ENCODE measurements at regions not wholly inside any gene's neighbourhood (a gene's known extent, or its start where the extent isn't known, plus 50 kb on each side); places are given as distances from the start of the nearest gene placed in this dataset.

DNA sequence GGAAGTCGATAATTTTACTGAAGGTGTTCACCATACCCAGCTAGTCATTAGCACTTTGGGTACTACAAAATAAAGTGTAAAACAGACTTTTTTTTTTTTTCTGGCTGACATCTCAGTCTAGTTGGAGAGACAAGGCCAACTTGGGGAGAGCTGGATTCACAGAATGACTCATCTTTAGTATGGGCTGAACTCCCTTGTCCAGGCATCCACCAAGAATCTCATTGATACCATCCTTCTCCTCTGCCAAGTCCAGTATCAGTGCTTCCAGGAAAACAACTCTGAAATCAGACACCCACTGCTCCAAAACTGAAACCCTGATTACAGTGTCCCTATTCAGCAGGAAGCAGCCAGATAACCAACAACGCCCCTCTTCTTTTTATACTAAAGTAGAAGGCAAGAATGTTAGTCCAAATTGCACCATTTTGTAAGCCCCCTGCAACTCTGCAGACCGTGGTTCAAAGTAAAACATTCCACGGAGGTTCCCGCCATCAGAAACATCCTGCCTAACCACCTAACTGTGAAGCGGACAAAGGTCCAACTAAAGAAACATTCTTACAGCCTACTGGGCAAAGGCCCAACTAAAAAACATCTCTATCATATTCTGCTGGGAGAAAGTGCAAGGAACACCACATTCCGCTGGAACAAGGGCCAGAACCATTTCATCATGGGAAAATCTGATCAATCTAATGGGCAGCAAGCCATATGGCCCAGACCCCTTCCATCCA, 728.2 kb downstream of the BRINP1 start:
- Histone ChIP-seq H3K4me3 (ENCODE audit: low read depth, low read length) (no peak overlapping the region), H3K27me3 (replicated peaks) (no peaks in the 10 kb centered on the region), H3K27ac (no peak overlapping the region), H3K36me3 (replicated peaks) (no peaks in the 10 kb centered on the region)
- TF ChIP-seq, protein P1, sequence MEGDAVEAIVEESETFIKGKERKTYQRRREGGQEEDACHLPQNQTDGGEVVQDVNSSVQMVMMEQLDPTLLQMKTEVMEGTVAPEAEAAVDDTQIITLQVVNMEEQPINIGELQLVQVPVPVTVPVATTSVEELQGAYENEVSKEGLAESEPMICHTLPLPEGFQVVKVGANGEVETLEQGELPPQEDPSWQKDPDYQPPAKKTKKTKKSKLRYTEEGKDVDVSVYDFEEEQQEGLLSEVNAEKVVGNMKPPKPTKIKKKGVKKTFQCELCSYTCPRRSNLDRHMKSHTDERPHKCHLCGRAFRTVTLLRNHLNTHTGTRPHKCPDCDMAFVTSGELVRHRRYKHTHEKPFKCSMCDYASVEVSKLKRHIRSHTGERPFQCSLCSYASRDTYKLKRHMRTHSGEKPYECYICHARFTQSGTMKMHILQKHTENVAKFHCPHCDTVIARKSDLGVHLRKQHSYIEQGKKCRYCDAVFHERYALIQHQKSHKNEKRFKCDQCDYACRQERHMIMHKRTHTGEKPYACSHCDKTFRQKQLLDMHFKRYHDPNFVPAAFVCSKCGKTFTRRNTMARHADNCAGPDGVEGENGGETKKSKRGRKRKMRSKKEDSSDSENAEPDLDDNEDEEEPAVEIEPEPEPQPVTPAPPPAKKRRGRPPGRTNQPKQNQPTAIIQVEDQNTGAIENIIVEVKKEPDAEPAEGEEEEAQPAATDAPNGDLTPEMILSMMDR (IDR thresholded peaks at IDR 0.05; ENCODE audit: low read depth, low read length, missing control alignments) = no peak
- in situ Hi-C loops (cut with HindIII; ENCODE audit: low pct_ligation_motif_present, low sequenced_read_pairs) = no loop called here
- no peak for DNase-seq

DNA sequence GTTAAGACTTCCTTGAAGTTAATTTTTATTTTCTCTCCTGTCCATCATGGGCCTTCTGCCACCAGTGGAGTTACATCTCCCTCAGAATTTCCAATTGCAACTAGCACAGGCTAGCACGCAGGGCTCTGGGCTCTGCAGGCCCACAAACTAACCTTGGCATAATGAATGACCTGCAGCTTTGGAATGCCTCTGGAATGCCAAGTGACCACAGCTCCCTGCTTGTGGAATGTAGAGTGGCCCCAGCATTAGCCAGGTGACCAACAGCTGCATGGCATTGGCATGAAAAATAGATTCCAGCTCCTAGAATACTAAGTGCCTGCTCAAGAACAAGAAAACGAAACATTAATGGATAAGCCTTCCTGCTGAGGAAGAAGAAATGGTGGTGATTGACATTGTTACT, 726.1 kb downstream of the BRINP1 start:
- Histone ChIP-seq H3K4me3 (ENCODE audit: low read depth, low read length) (no peak overlapping the region), H3K27me3 (replicated peaks) (no peaks in the 10 kb centered on the region), H3K36me3 (replicated peaks) (no peaks in the 10 kb centered on the region), H3K27ac (no peak overlapping the region)
- no peak for DNase-seq
- TF ChIP-seq, protein P1 (IDR thresholded peaks at IDR 0.05; ENCODE audit: low read depth, low read length, missing control alignments) = no peak
- in situ Hi-C loops (cut with HindIII; ENCODE audit: low pct_ligation_motif_present, low sequenced_read_pairs) = no loop called here

DNA sequence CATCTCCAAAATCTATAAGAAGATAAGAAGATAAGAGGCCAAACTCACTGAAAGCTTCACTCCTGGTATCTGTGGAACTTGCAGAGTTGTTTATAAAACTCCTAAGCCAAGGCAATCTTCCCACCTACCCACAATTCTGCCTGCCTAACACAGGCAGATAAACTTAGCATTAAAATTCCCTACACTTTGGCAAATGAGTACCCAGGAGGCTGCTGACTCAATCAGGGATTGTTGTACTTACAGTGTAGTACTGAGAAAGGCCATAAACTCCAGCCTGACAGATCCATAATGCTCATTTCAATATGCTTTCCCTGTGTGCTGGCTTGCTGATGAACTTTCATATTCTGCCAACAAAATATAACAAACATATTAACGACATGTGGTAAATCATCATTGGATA, 725.2 kb downstream of the BRINP1 start:
- Histone ChIP-seq H3K27ac (no peak overlapping the region), H3K36me3 (replicated peaks) (no peaks in the 10 kb centered on the region), H3K4me3 (ENCODE audit: low read depth, low read length) (no peak overlapping the region), H3K27me3 (replicated peaks) (no peaks in the 10 kb centered on the region)
- TF ChIP-seq, protein P1 (IDR thresholded peaks at IDR 0.05; ENCODE audit: low read depth, low read length, missing control alignments) = no peak
- no peak for DNase-seq
- in situ Hi-C loops (cut with HindIII; ENCODE audit: low pct_ligation_motif_present, low sequenced_read_pairs) = no loop called here

DNA sequence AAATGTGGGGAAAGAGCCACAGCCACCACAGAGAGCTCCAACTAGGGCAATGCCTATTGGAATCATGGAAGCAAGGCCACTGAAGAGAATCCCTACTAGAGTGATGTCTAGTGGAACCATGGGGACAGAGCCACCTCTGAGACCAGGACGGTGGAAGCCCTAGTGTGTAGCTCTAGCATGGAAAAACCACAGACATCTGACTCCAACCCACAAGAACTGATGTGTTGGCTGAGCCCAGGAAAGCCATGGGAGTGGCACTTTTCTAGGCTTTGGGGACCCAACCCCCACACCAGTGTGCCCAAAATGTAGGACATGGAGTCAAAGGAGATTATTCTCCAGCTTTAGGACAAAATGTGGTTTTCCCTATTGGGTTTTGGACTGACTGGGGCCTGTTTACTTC, 721.9 kb downstream of the BRINP1 start:
- Histone ChIP-seq H3K27ac (no peak overlapping the region), H3K27me3 (replicated peaks) (no peaks in the 10 kb centered on the region), H3K4me3 (ENCODE audit: low read depth, low read length) (no peak overlapping the region), H3K36me3 (replicated peaks) (no peaks in the 10 kb centered on the region)
- DNase-seq = no peak
- in situ Hi-C loops (cut with HindIII; ENCODE audit: low pct_ligation_motif_present, low sequenced_read_pairs) = no loop called here
- TF ChIP-seq, protein P1 (IDR thresholded peaks at IDR 0.05; ENCODE audit: low read depth, low read length, missing control alignments) = no peak

DNA sequence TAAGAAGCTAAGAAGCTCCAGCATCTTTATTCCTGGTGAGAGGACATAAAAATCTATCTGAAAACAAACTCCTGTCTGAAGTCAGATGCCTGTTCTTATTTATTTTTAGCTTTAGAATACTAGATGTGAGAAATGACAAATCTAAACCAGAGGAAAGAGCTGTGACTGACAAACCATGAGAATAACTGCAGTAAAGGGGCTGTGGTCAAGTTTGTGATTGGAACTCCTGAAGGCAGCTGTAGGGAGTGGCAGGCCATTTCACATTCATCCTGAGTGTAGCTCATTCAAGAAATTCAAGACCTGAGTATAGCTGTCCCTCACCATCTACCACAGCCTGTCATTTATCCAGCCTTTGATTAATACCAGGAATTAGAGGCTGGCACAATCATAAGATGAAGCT, 718.8 kb downstream of the BRINP1 start:
- Histone ChIP-seq H3K27me3 (replicated peaks) (no peaks in the 10 kb centered on the region), H3K36me3 (replicated peaks) (no peaks in the 10 kb centered on the region), H3K27ac (no peak overlapping the region), H3K4me3 (ENCODE audit: low read depth, low read length) (no peak overlapping the region)
- DNase-seq = no peak
- in situ Hi-C loops (cut with HindIII; ENCODE audit: low pct_ligation_motif_present, low sequenced_read_pairs) = no loop called here
- TF ChIP-seq, protein P1 (IDR thresholded peaks at IDR 0.05; ENCODE audit: low read depth, low read length, missing control alignments) = no peak

DNA sequence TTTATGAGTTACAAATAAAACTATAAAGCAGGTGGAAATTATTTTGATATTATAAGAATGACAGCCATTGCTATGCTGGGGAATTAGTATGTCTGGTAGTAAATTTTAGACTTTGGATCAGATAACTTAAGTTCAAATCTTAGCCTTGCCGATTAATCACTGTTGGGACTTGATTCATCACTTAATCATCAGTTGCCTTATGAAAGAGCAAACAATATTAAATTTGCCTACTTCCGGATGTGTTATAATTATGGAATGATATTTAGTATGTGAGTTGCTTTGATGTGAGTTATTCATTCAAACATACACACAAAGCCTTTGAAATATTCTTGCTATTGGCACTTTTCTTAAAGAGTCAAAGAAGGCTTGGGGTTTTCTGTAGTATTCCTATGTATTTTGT, 717.7 kb downstream of the BRINP1 start:
- no peak for DNase-seq
- TF ChIP-seq, protein P1 (IDR thresholded peaks at IDR 0.05; ENCODE audit: low read depth, low read length, missing control alignments) = no peak
- no peak overlapping the region for H3K27ac ChIP-seq
- no peak overlapping the region for H3K4me3 ChIP-seq (ENCODE audit: low read depth, low read length)
- H3K27me3 ChIP-seq (replicated peaks) = no peaks in the 10 kb centered on the region
- in situ Hi-C loops (cut with HindIII; ENCODE audit: low pct_ligation_motif_present, low sequenced_read_pairs) = no loop called here
- no peaks in the 10 kb centered on the region for H3K36me3 ChIP-seq (replicated peaks)
